Neural progenitor cell (in vitro differentiated cells): ENCODE measurements at regions not wholly inside any gene's neighbourhood (a gene's known extent, or its start where the extent isn't known, plus 50 kb on each side); places are given as distances from the start of the nearest gene placed in this dataset.

Experiments used
- EZH2 ChIP-seq: fragments of 200-600 bp; sonication (generic); IDR thresholded peaks from 2 replicates; pipeline ENCODE4 v1.6.1; 2017; ENCODE audit warnings: antibody characterized with exemption, mild to moderate bottlenecking, moderate library complexity
- EZH2phosphoT487 ChIP-seq: fragments of 200-600 bp; sonication (generic); IDR thresholded peaks from 2 replicates; pipeline ENCODE4 v1.6.1; 2017; ENCODE audit warnings: antibody characterized with exemption
- TF ChIP-seq, protein P1 (sequence below): fragments of 200-600 bp; sonication (generic); IDR thresholded peaks from 2 replicates; pipeline ENCODE4 v1.5.1; 2017; ENCODE audit warnings: antibody characterized with exemption, mild to moderate bottlenecking

DNA sequence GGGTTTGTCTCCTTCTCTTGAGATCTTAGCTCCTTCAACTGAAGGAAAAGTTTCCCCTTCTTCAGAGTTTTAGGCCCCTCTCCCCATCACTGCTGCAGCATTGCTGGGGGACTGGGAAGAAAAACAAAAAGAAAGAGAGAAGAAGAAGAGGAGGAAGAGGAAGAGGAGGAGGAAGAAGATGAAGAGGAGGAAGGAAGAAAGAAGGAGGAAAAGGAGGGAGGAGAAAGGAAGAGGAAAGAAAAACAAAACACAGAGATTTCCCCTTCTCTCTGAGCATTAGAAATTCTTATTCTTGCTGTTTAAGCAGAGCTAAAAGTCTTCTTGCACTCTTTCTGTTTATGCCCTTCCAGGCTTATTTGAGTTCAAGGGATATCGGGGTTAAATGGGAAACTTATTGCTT is 219.8 kb upstream of the AMIGO2 start:
- TF ChIP-seq, protein P1, sequence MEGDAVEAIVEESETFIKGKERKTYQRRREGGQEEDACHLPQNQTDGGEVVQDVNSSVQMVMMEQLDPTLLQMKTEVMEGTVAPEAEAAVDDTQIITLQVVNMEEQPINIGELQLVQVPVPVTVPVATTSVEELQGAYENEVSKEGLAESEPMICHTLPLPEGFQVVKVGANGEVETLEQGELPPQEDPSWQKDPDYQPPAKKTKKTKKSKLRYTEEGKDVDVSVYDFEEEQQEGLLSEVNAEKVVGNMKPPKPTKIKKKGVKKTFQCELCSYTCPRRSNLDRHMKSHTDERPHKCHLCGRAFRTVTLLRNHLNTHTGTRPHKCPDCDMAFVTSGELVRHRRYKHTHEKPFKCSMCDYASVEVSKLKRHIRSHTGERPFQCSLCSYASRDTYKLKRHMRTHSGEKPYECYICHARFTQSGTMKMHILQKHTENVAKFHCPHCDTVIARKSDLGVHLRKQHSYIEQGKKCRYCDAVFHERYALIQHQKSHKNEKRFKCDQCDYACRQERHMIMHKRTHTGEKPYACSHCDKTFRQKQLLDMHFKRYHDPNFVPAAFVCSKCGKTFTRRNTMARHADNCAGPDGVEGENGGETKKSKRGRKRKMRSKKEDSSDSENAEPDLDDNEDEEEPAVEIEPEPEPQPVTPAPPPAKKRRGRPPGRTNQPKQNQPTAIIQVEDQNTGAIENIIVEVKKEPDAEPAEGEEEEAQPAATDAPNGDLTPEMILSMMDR: no peak
- TF ChIP-seq EZH2 (no peak), EZH2phosphoT487 (no peak)
